GM23338 (cell line): ENCODE measurements at regions not wholly inside any gene's neighbourhood (a gene's known extent, or its start where the extent isn't known, plus 50 kb on each side); places are given as distances from the start of the nearest gene placed in this dataset.

Source experiments
- ATAC-seq: fragments of 200-7000 bp; cut with Tn5 transposase; 3 replicates; pipeline ENCODE4 v1.9.1; 2020
- DNase-seq: peaks from one replicate; pipeline ENCODE4 v3.0.0-alpha.2; 2015; ENCODE audit warnings: low spot score
- H2AFZ ChIP-seq: fragments of 200-600 bp; sonication (generic); 2 replicates; pipeline ENCODE4 v1.8.0; 2016; ENCODE audit warnings: antibody characterized with exemption, mild to moderate bottlenecking, moderate library complexity
- H3F3A ChIP-seq: fragments of 200-600 bp; sonication (generic); replicated peaks from 2 replicates; pipeline ENCODE4 v1.8.0; 2017; ENCODE audit warnings: antibody characterized with exemption, mixed run types, low read depth
- H3K27ac ChIP-seq: fragments of 200-600 bp; sonication (generic); 2 replicates; pipeline ENCODE4 v1.6.1; 2016; ENCODE audit warnings: low read depth
- H3K27me3 ChIP-seq: fragments of 200-600 bp; sonication (generic); 2 replicates; pipeline ENCODE4 v1.8.0; 2016; ENCODE audit warnings: mild to moderate bottlenecking, mixed run types, moderate library complexity; ENCODE audit not compliant: insufficient read depth
- H3K36me3 ChIP-seq: fragments of 200-600 bp; sonication (generic); 2 replicates; pipeline ENCODE4 v1.8.0; 2016; ENCODE audit warnings: mild to moderate bottlenecking; ENCODE audit not compliant: insufficient read depth
- H3K4me1 ChIP-seq: fragments of 200-600 bp; sonication (generic); 2 replicates; pipeline ENCODE4 v1.8.0; 2016; ENCODE audit warnings: mild to moderate bottlenecking, moderate library complexity; ENCODE audit not compliant: insufficient read depth
- H3K4me2 ChIP-seq: fragments of 200-600 bp; sonication (generic); 2 replicates; pipeline ENCODE4 v1.7.1; 2017; ENCODE audit warnings: mixed run types
- H3K4me3 ChIP-seq: fragments of 200-600 bp; sonication (generic); 2 replicates; pipeline ENCODE4 v1.6.1; 2016; ENCODE audit warnings: mixed run types
- H3K79me2 ChIP-seq: fragments of 200-600 bp; sonication (generic); replicated peaks from 2 replicates; pipeline ENCODE4 v1.8.0; 2017; ENCODE audit warnings: mild to moderate bottlenecking; ENCODE audit not compliant: insufficient read depth
- H3K9me2 ChIP-seq: fragments of 200-600 bp; sonication (generic); 2 replicates; pipeline ENCODE4 v1.8.0; 2017; ENCODE audit not compliant: insufficient read depth
- H4K20me1 ChIP-seq: fragments of 200-600 bp; sonication (generic); replicated peaks from 2 replicates; pipeline ENCODE4 v1.8.0; 2017; ENCODE audit warnings: mild to moderate bottlenecking; ENCODE audit not compliant: insufficient read depth
- H3K27ac Mint-ChIP-seq: 2 replicates; pipeline ENCODE4 v1.8.0; 2020; ENCODE audit warnings: inconsistent platforms, mild to moderate bottlenecking, moderate library complexity, mixed read lengths
- H3K27me3 Mint-ChIP-seq: 3 replicates; pipeline ENCODE4 v1.8.0; 2022; ENCODE audit warnings: low read depth, mild to moderate bottlenecking, moderate library complexity, mixed read lengths, inconsistent platforms; ENCODE audit not compliant: insufficient read depth, poor library complexity
- H3K36me3 Mint-ChIP-seq: 3 replicates; pipeline ENCODE4 v1.8.0; 2021; ENCODE audit warnings: low read depth, mild to moderate bottlenecking, inconsistent platforms, moderate library complexity, mixed read lengths
- H3K4me1 Mint-ChIP-seq: 3 replicates; pipeline ENCODE4 v1.8.0; 2020; ENCODE audit warnings: mild to moderate bottlenecking, inconsistent platforms, mixed read lengths
- H3K4me3 Mint-ChIP-seq: 3 replicates; pipeline ENCODE4 v1.8.0; 2021; ENCODE audit warnings: moderate library complexity, mild to moderate bottlenecking, inconsistent platforms, mixed read lengths
- H3K9me3 Mint-ChIP-seq: 3 replicates; pipeline ENCODE4 v1.8.0; 2020; ENCODE audit warnings: moderate library complexity, mild to moderate bottlenecking, inconsistent platforms, mixed read lengths
- NANOG ChIP-seq: IDR thresholded peaks from 2 replicates; pipeline ENCODE4 v1.6.1; 2016; ENCODE audit warnings: antibody characterized with exemption, borderline replicate concordance
- TF ChIP-seq, protein P1 (sequence below), 2 experiments: fragments of 200-600 bp in 1 of 2; sonication (generic) in 1 of 2; conservative IDR thresholded peaks; 2 replicates each; pipeline versions ENCODE4 v1.5.1 to v1.6.1; 2016 to 2017; ENCODE audit warnings: antibody characterized with exemption in 2 of 2, low read depth in 2 of 2, mild to moderate bottlenecking in 2 of 2, moderate library complexity in 1 of 2
- TF ChIP-seq, protein P2 (sequence below): fragments of 250-450 bp; sonication (Bioruptor Pico); IDR thresholded peaks from 2 replicates; pipeline ENCODE4 v1.5.0; 2020; ENCODE audit warnings: mild to moderate bottlenecking, moderate library complexity

DNA sequence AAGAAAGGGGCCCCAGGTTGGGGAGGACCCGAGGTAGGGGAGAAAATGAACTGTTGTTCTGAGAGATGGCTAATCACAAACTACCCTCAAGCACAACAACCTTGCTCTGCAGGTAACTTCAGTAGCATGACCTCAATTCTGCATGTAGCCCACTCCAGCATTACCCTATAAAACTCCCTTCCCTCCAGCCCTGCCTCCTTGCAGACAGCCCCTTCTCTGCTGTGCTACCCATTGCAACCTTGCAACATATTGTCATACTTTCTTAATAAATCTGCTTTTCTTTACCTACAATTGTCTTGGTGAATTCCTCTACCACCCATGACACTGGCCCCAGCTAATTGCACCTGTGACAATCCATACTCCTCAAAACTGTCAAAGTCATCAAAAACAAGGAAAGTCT is 428.9 kb downstream of the MATN1 start:
- no peak overlapping the region for H2AFZ ChIP-seq
- H3K36me3 Mint-ChIP-seq = no peaks in the 10 kb centered on the region

More for the DNA sequence above, 428.9 kb downstream of the MATN1 start:
- Histone ChIP-seq H3F3A (no peaks in the 10 kb centered on the region), H3K4me3 (no peak overlapping the region), H3K9me2 (no peaks in the 10 kb centered on the region), H3K4me2 (no peak overlapping the region), H3K27me3 (no peaks in the 10 kb centered on the region), H3K79me2 (no peaks in the 10 kb centered on the region), H3K27ac (no peak overlapping the region), H3K36me3 (no peaks in the 10 kb centered on the region), H4K20me1 (no peaks in the 10 kb centered on the region), H3K4me1 (no peaks in the 10 kb centered on the region)
- no peak for ATAC-seq
- DNase-seq = no peak
- H3K9me3 Mint-ChIP-seq = peaks cover 37% of the 10 kb centered on the region
- TF ChIP-seq NANOG = no peak
- TF ChIP-seq, protein P1, sequence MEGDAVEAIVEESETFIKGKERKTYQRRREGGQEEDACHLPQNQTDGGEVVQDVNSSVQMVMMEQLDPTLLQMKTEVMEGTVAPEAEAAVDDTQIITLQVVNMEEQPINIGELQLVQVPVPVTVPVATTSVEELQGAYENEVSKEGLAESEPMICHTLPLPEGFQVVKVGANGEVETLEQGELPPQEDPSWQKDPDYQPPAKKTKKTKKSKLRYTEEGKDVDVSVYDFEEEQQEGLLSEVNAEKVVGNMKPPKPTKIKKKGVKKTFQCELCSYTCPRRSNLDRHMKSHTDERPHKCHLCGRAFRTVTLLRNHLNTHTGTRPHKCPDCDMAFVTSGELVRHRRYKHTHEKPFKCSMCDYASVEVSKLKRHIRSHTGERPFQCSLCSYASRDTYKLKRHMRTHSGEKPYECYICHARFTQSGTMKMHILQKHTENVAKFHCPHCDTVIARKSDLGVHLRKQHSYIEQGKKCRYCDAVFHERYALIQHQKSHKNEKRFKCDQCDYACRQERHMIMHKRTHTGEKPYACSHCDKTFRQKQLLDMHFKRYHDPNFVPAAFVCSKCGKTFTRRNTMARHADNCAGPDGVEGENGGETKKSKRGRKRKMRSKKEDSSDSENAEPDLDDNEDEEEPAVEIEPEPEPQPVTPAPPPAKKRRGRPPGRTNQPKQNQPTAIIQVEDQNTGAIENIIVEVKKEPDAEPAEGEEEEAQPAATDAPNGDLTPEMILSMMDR (conservative IDR thresholded peaks at IDR 0.05; ENCODE audit: low read depth in 2 of 2) = no peak
- TF ChIP-seq, protein P2, sequence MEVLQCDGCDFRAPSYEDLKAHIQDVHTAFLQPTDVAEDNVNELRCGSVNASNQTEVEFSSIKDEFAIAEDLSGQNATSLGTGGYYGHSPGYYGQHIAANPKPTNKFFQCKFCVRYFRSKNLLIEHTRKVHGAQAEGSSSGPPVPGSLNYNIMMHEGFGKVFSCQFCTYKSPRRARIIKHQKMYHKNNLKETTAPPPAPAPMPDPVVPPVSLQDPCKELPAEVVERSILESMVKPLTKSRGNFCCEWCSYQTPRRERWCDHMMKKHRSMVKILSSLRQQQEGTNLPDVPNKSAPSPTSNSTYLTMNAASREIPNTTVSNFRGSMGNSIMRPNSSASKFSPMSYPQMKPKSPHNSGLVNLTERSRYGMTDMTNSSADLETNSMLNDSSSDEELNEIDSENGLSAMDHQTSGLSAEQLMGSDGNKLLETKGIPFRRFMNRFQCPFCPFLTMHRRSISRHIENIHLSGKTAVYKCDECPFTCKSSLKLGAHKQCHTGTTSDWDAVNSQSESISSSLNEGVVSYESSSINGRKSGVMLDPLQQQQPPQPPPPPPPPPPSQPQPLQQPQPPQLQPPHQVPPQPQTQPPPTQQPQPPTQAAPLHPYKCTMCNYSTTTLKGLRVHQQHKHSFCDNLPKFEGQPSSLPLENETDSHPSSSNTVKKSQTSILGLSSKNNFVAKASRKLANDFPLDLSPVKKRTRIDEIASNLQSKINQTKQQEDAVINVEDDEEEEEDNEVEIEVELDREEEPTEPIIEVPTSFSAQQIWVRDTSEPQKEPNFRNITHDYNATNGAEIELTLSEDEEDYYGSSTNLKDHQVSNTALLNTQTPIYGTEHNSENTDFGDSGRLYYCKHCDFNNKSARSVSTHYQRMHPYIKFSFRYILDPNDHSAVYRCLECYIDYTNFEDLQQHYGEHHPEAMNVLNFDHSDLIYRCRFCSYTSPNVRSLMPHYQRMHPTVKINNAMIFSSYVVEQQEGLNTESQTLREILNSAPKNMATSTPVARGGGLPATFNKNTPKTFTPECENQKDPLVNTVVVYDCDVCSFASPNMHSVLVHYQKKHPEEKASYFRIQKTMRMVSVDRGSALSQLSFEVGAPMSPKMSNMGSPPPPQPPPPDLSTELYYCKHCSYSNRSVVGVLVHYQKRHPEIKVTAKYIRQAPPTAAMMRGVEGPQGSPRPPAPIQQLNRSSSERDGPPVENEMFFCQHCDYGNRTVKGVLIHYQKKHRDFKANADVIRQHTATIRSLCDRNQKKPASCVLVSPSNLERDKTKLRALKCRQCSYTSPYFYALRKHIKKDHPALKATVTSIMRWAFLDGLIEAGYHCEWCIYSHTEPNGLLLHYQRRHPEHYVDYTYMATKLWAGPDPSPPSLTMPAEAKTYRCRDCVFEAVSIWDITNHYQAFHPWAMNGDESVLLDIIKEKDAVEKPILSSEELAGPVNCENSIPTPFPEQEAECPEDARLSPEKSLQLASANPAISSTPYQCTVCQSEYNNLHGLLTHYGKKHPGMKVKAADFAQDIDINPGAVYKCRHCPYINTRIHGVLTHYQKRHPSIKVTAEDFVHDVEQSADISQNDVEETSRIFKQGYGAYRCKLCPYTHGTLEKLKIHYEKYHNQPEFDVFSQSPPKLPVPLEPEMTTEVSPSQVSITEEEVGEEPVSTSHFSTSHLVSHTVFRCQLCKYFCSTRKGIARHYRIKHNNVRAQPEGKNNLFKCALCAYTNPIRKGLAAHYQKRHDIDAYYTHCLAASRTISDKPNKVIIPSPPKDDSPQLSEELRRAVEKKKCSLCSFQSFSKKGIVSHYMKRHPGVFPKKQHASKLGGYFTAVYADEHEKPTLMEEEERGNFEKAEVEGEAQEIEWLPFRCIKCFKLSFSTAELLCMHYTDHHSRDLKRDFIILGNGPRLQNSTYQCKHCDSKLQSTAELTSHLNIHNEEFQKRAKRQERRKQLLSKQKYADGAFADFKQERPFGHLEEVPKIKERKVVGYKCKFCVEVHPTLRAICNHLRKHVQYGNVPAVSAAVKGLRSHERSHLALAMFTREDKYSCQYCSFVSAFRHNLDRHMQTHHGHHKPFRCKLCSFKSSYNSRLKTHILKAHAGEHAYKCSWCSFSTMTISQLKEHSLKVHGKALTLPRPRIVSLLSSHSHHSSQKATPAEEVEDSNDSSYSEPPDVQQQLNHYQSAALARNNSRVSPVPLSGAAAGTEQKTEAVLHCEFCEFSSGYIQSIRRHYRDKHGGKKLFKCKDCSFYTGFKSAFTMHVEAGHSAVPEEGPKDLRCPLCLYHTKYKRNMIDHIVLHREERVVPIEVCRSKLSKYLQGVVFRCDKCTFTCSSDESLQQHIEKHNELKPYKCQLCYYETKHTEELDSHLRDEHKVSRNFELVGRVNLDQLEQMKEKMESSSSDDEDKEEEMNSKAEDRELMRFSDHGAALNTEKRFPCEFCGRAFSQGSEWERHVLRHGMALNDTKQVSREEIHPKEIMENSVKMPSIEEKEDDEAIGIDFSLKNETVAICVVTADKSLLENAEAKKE (CRISPR knock-in tag) = no peak
- H3K4me1 Mint-ChIP-seq = no peaks in the 10 kb centered on the region
- no peak overlapping the region for H3K4me3 Mint-ChIP-seq
- no peak overlapping the region for H3K27ac Mint-ChIP-seq
- H3K27me3 Mint-ChIP-seq = no peaks in the 10 kb centered on the region
